Loucy (cell line): ENCODE measurements at regions not wholly inside any gene's neighbourhood (a gene's known extent, or its start where the extent isn't known, plus 50 kb on each side); places are given as distances from the start of the nearest gene placed in this dataset.

Experiments
- CTCF ChIP-seq: fragments of 200-600 bp; sonication (generic); conservative IDR thresholded peaks from 2 replicates; pipeline ENCODE4 v1.5.1; 2014; ENCODE audit warnings: mild to moderate bottlenecking, antibody characterized with exemption, low read length
- EZH2phosphoT487 ChIP-seq: fragments of 200-600 bp; IDR thresholded peaks from 2 replicates; pipeline ENCODE4 v1.6.1; 2018; ENCODE audit warnings: antibody characterized with exemption, mild to moderate bottlenecking, moderate library complexity, borderline replicate concordance

- no peak for TF ChIP-seq EZH2phosphoT487
- TF ChIP-seq CTCF: no peak
Measured at GRCh38 chr3:26358405-26358804, 264.2 kb upstream of the LRRC3B start.
